ENCODE measurements at regions not wholly inside any gene's neighbourhood (a gene's known extent, or its start where the extent isn't known, plus 50 kb on each side); places are given as distances from the start of the nearest gene placed in this dataset.

GRCh38 chr20:56930876-56931275 lies 301.8 kb downstream of the TFAP2C start:
- TF ChIP-seq, protein P1, sequence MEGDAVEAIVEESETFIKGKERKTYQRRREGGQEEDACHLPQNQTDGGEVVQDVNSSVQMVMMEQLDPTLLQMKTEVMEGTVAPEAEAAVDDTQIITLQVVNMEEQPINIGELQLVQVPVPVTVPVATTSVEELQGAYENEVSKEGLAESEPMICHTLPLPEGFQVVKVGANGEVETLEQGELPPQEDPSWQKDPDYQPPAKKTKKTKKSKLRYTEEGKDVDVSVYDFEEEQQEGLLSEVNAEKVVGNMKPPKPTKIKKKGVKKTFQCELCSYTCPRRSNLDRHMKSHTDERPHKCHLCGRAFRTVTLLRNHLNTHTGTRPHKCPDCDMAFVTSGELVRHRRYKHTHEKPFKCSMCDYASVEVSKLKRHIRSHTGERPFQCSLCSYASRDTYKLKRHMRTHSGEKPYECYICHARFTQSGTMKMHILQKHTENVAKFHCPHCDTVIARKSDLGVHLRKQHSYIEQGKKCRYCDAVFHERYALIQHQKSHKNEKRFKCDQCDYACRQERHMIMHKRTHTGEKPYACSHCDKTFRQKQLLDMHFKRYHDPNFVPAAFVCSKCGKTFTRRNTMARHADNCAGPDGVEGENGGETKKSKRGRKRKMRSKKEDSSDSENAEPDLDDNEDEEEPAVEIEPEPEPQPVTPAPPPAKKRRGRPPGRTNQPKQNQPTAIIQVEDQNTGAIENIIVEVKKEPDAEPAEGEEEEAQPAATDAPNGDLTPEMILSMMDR (IDR thresholded peaks at IDR 0.05): no peak
- TF ChIP-seq POLR2AphosphoS5 (IDR thresholded peaks at IDR 0.05; ENCODE audit: insufficient read depth in 1 of 2, low read depth in 1 of 2): no peak
- TF ChIP-seq POLR2A (IDR thresholded peaks at IDR 0.05): no peak

Data from vagina (tissue), 2 donors.